Hippocampal formation (tissue), 2 donors: ENCODE measurements at regions not wholly inside any gene's neighbourhood (a gene's known extent, or its start where the extent isn't known, plus 50 kb on each side); places are given as distances from the start of the nearest gene placed in this dataset.
"Not testable (repeated sequence)": the region's sequence is repeated elsewhere in the genome, so short reads cannot be mapped to it uniquely, and the experiment has no call there.

Source experiments
- DNase-seq, 2 donors: peaks; one replicate each; lab custom pipeline; 2025; lab: John Stamatoyannopoulos, UW

- no peak for DNase-seq
Observed at GRCh38 chr12:89289720-89290119, 62.6 kb downstream of the DUSP6 start.

- no peak for DNase-seq
Observed at GRCh38 chr12:89288959-89289358, 63.3 kb downstream of the DUSP6 start.

- DNase-seq, result no peak
Observed at GRCh38 chr12:89286501-89286900, 65.8 kb downstream of the DUSP6 start.

- DNase-seq, result no peak
Observed at GRCh38 chr12:89281539-89281867, 70.8 kb downstream of the DUSP6 start.

GRCh38 chr12:89280833-89281538 lies 71.3 kb downstream of the DUSP6 start:
- no peak for DNase-seq

- no peak for DNase-seq
Observed at GRCh38 chr12:89279499-89279898, 72.8 kb downstream of the DUSP6 start.

- no peak for DNase-seq
Observed at GRCh38 chr12:89278862-89279261, 73.4 kb downstream of the DUSP6 start.

GRCh38 chr12:89278169-89278568 lies 74.1 kb downstream of the DUSP6 start:
- no peak for DNase-seq

- no peak for DNase-seq
Observed at GRCh38 chr12:89276860-89277259, 75.4 kb downstream of the DUSP6 start.

- no peak for DNase-seq
Observed at GRCh38 chr12:89273525-89273924, 78.8 kb downstream of the DUSP6 start.

- no peak for DNase-seq
Observed at GRCh38 chr12:89270548-89270947, 81.8 kb downstream of the DUSP6 start.

- DNase-seq, result no peak
Observed at GRCh38 chr12:89269174-89269573, 83.1 kb downstream of the DUSP6 start.

- DNase-seq, result no peak
Observed at GRCh38 chr12:89267404-89267803, 84.9 kb downstream of the DUSP6 start.

- DNase-seq, result not testable (repeated sequence)
Observed at GRCh38 chr12:89266574-89267188, 85.6 kb downstream of the DUSP6 start.

GRCh38 chr12:89264837-89265236 lies 87.5 kb downstream of the DUSP6 start:
- DNase-seq, result no peak

- DNase-seq, result no peak
Observed at GRCh38 chr12:89263900-89264299, 88.4 kb downstream of the DUSP6 start.

GRCh38 chr12:89262855-89263552 lies 89.3 kb downstream of the DUSP6 start:
- no peak for DNase-seq

- DNase-seq, result no peak
Observed at GRCh38 chr12:89261982-89262381, 90.3 kb downstream of the DUSP6 start.

GRCh38 chr12:89260841-89261637 lies 91.3 kb downstream of the DUSP6 start:
- no peak for DNase-seq

GRCh38 chr12:89259821-89260220 lies 92.5 kb downstream of the DUSP6 start:
- no peak for DNase-seq

- DNase-seq, result no peak
Observed at GRCh38 chr12:89258240-89258969, 93.9 kb downstream of the DUSP6 start.

GRCh38 chr12:89257340-89257739 lies 95.0 kb downstream of the DUSP6 start:
- DNase-seq, result no peak
